ENCODE measurements at regions not wholly inside any gene's neighbourhood (a gene's known extent, or its start where the extent isn't known, plus 50 kb on each side); places are given as distances from the start of the nearest gene placed in this dataset.

DNA sequence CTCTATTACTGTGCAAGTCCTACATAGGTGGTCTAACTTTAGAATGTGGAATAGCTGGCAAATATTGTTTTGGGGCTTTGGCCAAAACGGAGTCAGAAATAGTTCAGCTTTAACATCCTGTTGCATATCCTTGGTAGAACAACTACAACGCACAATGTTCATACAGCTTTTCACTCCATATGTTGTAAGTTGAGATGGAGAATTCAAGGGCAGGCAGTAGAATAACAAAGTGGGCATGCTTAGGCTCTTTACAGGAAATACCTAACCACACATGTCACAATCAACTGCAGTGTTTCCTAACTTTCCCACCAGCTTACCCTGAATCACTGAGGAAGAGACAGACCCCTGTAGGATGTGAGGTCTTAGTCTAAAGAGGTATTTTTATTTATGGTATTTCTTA, 122.3 kb downstream of the PPP1R3A start:
- Histone ChIP-seq H4K20me1 (ENCODE audit: insufficient read depth, low read length) (no peaks in the 10 kb centered on the region), H3K36me3 (replicated peaks; ENCODE audit: insufficient read depth, low read length) (no peaks in the 10 kb centered on the region), H3K4me2 (ENCODE audit: low read depth, low read length) (no peak overlapping the region), H3K27ac (ENCODE audit: low read length) (no peak overlapping the region), H3K79me2 (ENCODE audit: low read length) (no peaks in the 10 kb centered on the region), H3K9ac (ENCODE audit: low read length) (no peak overlapping the region), H3K4me3 (ENCODE audit: low read length) (no peak overlapping the region), H3K9me3 (replicated peaks; ENCODE audit: insufficient read depth, low read length) (no peaks in the 10 kb centered on the region), H3K27me3 (replicated peaks; ENCODE audit: insufficient read depth, low read length) (no peaks in the 10 kb centered on the region), H3K9me2 (replicated peaks; ENCODE audit: insufficient read depth, low read length) (no peaks in the 10 kb centered on the region), H3K4me1 (ENCODE audit: low read length) (no peaks in the 10 kb centered on the region), H3F3A (ENCODE audit: insufficient read depth, low read length) (no peaks in the 10 kb centered on the region), H2AFZ (ENCODE audit: low read length) (no peak overlapping the region)
- DNase-seq, result no peak
- TF ChIP-seq CTCF (IDR thresholded peaks at IDR 0.05; ENCODE audit: low read length) (no peak), EZH2 (optimal IDR thresholded peaks at IDR 0.05; ENCODE audit: low read depth, low read length) (no peak), EZH2phosphoT487 (IDR thresholded peaks at IDR 0.05; ENCODE audit: low read length) (no peak)

- Histone ChIP-seq H3K9me2 (replicated peaks; ENCODE audit: insufficient read depth, low read length) (no peaks in the 10 kb centered on the region), H3K9me3 (replicated peaks; ENCODE audit: insufficient read depth, low read length) (no peaks in the 10 kb centered on the region), H3K36me3 (replicated peaks; ENCODE audit: insufficient read depth, low read length) (no peaks in the 10 kb centered on the region), H3K27me3 (replicated peaks; ENCODE audit: insufficient read depth, low read length) (no peaks in the 10 kb centered on the region), H3K27ac (ENCODE audit: low read length) (no peak overlapping the region), H3K4me2 (ENCODE audit: low read depth, low read length) (no peak overlapping the region), H3F3A (ENCODE audit: insufficient read depth, low read length) (no peaks in the 10 kb centered on the region), H2AFZ (ENCODE audit: low read length) (no peak overlapping the region), H3K4me1 (ENCODE audit: low read length) (no peaks in the 10 kb centered on the region), H3K79me2 (ENCODE audit: low read length) (no peaks in the 10 kb centered on the region), H3K4me3 (ENCODE audit: low read length) (no peak overlapping the region), H3K9ac (ENCODE audit: low read length) (no peak overlapping the region), H4K20me1 (ENCODE audit: insufficient read depth, low read length) (no peaks in the 10 kb centered on the region)
- DNase-seq, result no peak
- no peak for TF ChIP-seq EZH2 (optimal IDR thresholded peaks at IDR 0.05; ENCODE audit: low read depth, low read length)
These were observed 124.2 kb downstream of the PPP1R3A start for GRCh38 chr7:113794573-113794972.

DNA sequence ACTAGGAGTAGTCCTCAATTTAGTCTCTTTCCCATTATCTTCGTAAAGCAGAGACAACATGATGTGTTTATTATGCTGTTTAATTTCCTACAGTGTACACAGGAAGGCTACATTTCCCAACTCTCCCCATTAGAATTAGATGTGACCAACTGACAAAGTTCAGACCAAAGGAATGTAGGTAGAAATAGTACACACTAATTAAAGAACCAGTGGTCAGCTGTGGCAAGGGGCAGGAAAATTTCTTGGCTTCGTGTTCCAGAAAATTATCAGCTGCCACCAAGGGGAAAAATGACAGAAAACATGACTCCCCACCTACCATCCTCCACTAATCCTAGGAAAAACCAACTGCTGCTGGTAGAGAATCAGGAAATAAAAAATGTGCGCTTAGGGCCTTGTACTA, 125.6 kb downstream of the PPP1R3A start:
- no peak overlapping the region for H3K9ac ChIP-seq (ENCODE audit: low read length)
- H3K27me3 ChIP-seq (replicated peaks; ENCODE audit: insufficient read depth, low read length), result no peaks in the 10 kb centered on the region
- no peak overlapping the region for H2AFZ ChIP-seq (ENCODE audit: low read length)
- H3K4me1 ChIP-seq (ENCODE audit: low read length), result no peaks in the 10 kb centered on the region
- no peak overlapping the region for H3K4me3 ChIP-seq (ENCODE audit: low read length)
- no peak overlapping the region for H3K4me2 ChIP-seq (ENCODE audit: low read depth, low read length)
- H3K36me3 ChIP-seq (replicated peaks; ENCODE audit: insufficient read depth, low read length), result no peaks in the 10 kb centered on the region
- no peak overlapping the region for H3K27ac ChIP-seq (ENCODE audit: low read length)
- H3K79me2 ChIP-seq (ENCODE audit: low read length), result no peaks in the 10 kb centered on the region
- no peak for DNase-seq
- H4K20me1 ChIP-seq (ENCODE audit: insufficient read depth, low read length), result no peaks in the 10 kb centered on the region
- H3K9me3 ChIP-seq (replicated peaks; ENCODE audit: insufficient read depth, low read length), result no peaks in the 10 kb centered on the region
- H3K9me2 ChIP-seq (replicated peaks; ENCODE audit: insufficient read depth, low read length), result no peaks in the 10 kb centered on the region
- H3F3A ChIP-seq (ENCODE audit: insufficient read depth, low read length), result no peaks in the 10 kb centered on the region
- TF ChIP-seq EZH2 (optimal IDR thresholded peaks at IDR 0.05; ENCODE audit: low read depth, low read length) (no peak), CTCF (IDR thresholded peaks at IDR 0.05; ENCODE audit: low read length) (no peak), EZH2phosphoT487 (IDR thresholded peaks at IDR 0.05; ENCODE audit: low read length) (no peak)

DNA sequence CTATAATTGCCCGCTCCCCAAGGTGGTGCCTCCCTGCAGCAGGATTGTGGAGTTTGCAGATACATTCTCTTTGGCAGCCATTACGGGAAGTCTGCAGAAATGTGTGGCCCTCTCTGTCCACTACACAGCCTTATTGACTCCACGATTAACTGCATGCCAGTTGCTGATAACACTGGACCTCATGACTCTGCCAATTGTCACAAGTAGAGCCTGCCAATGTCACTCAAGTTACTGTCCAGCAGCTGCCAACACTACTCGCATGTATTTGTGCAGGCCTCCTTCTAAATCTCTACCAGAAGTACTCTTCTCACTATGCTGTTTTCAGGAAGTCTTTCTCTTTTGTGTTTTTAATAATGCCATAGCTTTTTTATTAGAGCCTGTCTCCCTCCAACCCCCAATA, 128.8 kb downstream of the PPP1R3A start:
- Histone ChIP-seq H3K9me2 (replicated peaks; ENCODE audit: insufficient read depth, low read length) (no peaks in the 10 kb centered on the region), H3K79me2 (ENCODE audit: low read length) (no peaks in the 10 kb centered on the region), H3K4me1 (ENCODE audit: low read length) (no peaks in the 10 kb centered on the region), H3F3A (ENCODE audit: insufficient read depth, low read length) (no peaks in the 10 kb centered on the region), H3K9me3 (replicated peaks; ENCODE audit: insufficient read depth, low read length) (no peaks in the 10 kb centered on the region), H3K27ac (ENCODE audit: low read length) (no peak overlapping the region), H3K4me3 (ENCODE audit: low read length) (no peak overlapping the region), H2AFZ (ENCODE audit: low read length) (no peak overlapping the region), H3K9ac (ENCODE audit: low read length) (no peak overlapping the region), H3K36me3 (replicated peaks; ENCODE audit: insufficient read depth, low read length) (no peaks in the 10 kb centered on the region), H4K20me1 (ENCODE audit: insufficient read depth, low read length) (no peaks in the 10 kb centered on the region), H3K4me2 (ENCODE audit: low read depth, low read length) (no peak overlapping the region), H3K27me3 (replicated peaks; ENCODE audit: insufficient read depth, low read length) (no peaks in the 10 kb centered on the region)
- TF ChIP-seq CTCF (IDR thresholded peaks at IDR 0.05; ENCODE audit: low read length) (no peak), EZH2 (optimal IDR thresholded peaks at IDR 0.05; ENCODE audit: low read depth, low read length) (no peak), EZH2phosphoT487 (IDR thresholded peaks at IDR 0.05; ENCODE audit: low read length) (no peak)
- DNase-seq, result no peak
